CD4-positive, alpha-beta T cell (primary cell): ENCODE measurements at regions not wholly inside any gene's neighbourhood (a gene's known extent, or its start where the extent isn't known, plus 50 kb on each side); places are given as distances from the start of the nearest gene placed in this dataset.

ENCODE experiments used
- ATAC-seq: fragments of 200-7000 bp; cut with Tn5 transposase; one replicate; pipeline ENCODE4 v1.10.0; 2022; ENCODE audit warnings: mild to moderate bottlenecking; ENCODE audit not compliant: poor library complexity
- CTCF ChIA-PET: fragments of 350-600 bp; sonication (Branson Sonifier 250); formaldehyde crosslinking; loops from one replicate; lab custom pipeline; 2021; ENCODE audit warnings: antibody characterized with exemption, inconsistent platforms; lab: Charles Lee
- POLR2A ChIA-PET: fragments of 350-600 bp; sonication (Branson Sonifier 250); formaldehyde crosslinking; loops from one replicate; lab custom pipeline; 2021; ENCODE audit warnings: antibody characterized with exemption, inconsistent platforms; lab: Charles Lee
- DNase-seq, 14 experiments: peaks; one replicate each; pipeline ENCODE4 v3.0.0-alpha.2; 2013 to 2020; ENCODE audit warnings: mixed read lengths in 2 of 14
- H3K27ac ChIP-seq, 2 donors: one replicate each; pipeline versions ENCODE4 v1.5.1 to v1.7.0; 2013; ENCODE audit warnings: low read length in 2 of 2, low read depth in 1 of 2, mild to moderate bottlenecking in 1 of 2
- H3K27me3 ChIP-seq, 2 experiments: 1 replicate in 1 of 2; 2 replicates in 1 of 2; pipeline versions ENCODE4 v1.6.1 to v1.7.0; 2013; ENCODE audit warnings: low read length in 2 of 2, control low read depth in 1 of 2, mild to moderate bottlenecking in 1 of 2, moderate library complexity in 1 of 2; ENCODE audit not compliant: insufficient read depth in 2 of 2, control insufficient read depth in 1 of 2
- H3K36me3 ChIP-seq: one replicate; pipeline ENCODE4 v1.6.1; 2013; ENCODE audit warnings: low read length, control low read depth; ENCODE audit not compliant: insufficient read depth
- H3K4me1 ChIP-seq: one replicate; pipeline ENCODE4 v1.6.1; 2013; ENCODE audit warnings: low read length, control low read depth; ENCODE audit not compliant: insufficient read depth
- H3K4me3 ChIP-seq: one replicate; pipeline ENCODE4 v1.5.1; 2013; ENCODE audit warnings: mild to moderate bottlenecking, low read length, moderate library complexity
- H3K9me3 ChIP-seq, 2 experiments: 1 replicate in 1 of 2; 2 replicates in 1 of 2; pipeline versions ENCODE4 v1.6.1 to v1.7.0; 2013; ENCODE audit warnings: low read length in 2 of 2, mild to moderate bottlenecking in 2 of 2, control low read depth in 1 of 2, moderate library complexity in 1 of 2; ENCODE audit not compliant: control insufficient read depth in 1 of 2, insufficient read depth in 1 of 2
- H3K27ac Mint-ChIP-seq: one replicate; pipeline ENCODE4 v1.8.0; 2020; ENCODE audit warnings: mixed read lengths
- H3K27me3 Mint-ChIP-seq: one replicate; pipeline ENCODE4 v1.8.0; 2021; ENCODE audit warnings: mixed read lengths
- H3K36me3 Mint-ChIP-seq: one replicate; pipeline ENCODE4 v1.8.0; 2021; ENCODE audit warnings: low read depth, mixed read lengths
- H3K4me1 Mint-ChIP-seq: one replicate; pipeline ENCODE4 v1.8.0; 2021; ENCODE audit warnings: low read depth, mixed read lengths
- H3K4me3 Mint-ChIP-seq: one replicate; pipeline ENCODE4 v1.8.0; 2020; ENCODE audit warnings: mild to moderate bottlenecking, mixed read lengths
- H3K9me3 Mint-ChIP-seq: one replicate; pipeline ENCODE4 v1.8.0; 2020; ENCODE audit warnings: mixed read lengths
- CTCF ChIP-seq: fragments of 200-600 bp; IDR thresholded peaks from one replicate; pipeline ENCODE4 v1.8.0; 2022; ENCODE audit warnings: antibody characterized with exemption, mild to moderate bottlenecking
- intact Hi-C, 2 experiments: fragments of 100-400 bp; cut with DNase I in 1 of 2; cut with micrococcal nuclease in 1 of 2; formaldehyde crosslinking; loops; one replicate each; pipeline versions ENCODE4 v1.15.1 to v1.9.0; 2023 to 2025; cut with DNase I, micrococcal nuclease

GRCh38 chr15:92231461-92231860, 162.2 kb upstream of the ST8SIA2 start:
- Histone ChIP-seq H3K27ac (no peak overlapping the region), H3K4me1 (no peaks in the 10 kb centered on the region), H3K9me3 (peaks cover 0 to 6% of the 10 kb centered on the region in 2 experiments), H3K4me3 (no peak overlapping the region), H3K27me3 (peaks cover 9 to 12% of the 10 kb centered on the region in 2 experiments), H3K36me3 (no peaks in the 10 kb centered on the region)
- DNase-seq (no peak), ATAC-seq (no peak)
- CTCF ChIA-PET, result no interaction called here
- H3K27ac Mint-ChIP-seq, result no peak overlapping the region
- H3K36me3 Mint-ChIP-seq, result no peaks in the 10 kb centered on the region
- peaks cover 35% of the 10 kb centered on the region for H3K27me3 Mint-ChIP-seq
- peaks cover 4% of the 10 kb centered on the region for H3K9me3 Mint-ChIP-seq
- H3K4me3 Mint-ChIP-seq, result no peak overlapping the region
- intact Hi-C loops, result no loop called here
- H3K4me1 Mint-ChIP-seq, result no peaks in the 10 kb centered on the region
- POLR2A ChIA-PET, result no interaction called here
- no peak for TF ChIP-seq CTCF

GRCh38 chr15:92232317-92232716, 161.4 kb upstream of the ST8SIA2 start:
- Histone ChIP-seq H3K4me3 (no peak overlapping the region), H3K36me3 (no peaks in the 10 kb centered on the region), H3K9me3 (peaks cover 0 to 6% of the 10 kb centered on the region in 2 experiments), H3K4me1 (no peaks in the 10 kb centered on the region), H3K27ac (no peak overlapping the region), H3K27me3 (peaks cover 9 to 20% of the 10 kb centered on the region in 2 experiments)
- peaks cover 10% of the 10 kb centered on the region for H3K9me3 Mint-ChIP-seq
- H3K27me3 Mint-ChIP-seq, result peaks cover 42% of the 10 kb centered on the region
- TF ChIP-seq CTCF, result no peak
- H3K27ac Mint-ChIP-seq, result no peak overlapping the region
- intact Hi-C loops, result no loop called here
- POLR2A ChIA-PET, result no interaction called here
- ATAC-seq, result no peak
- CTCF ChIA-PET, result no interaction called here
- no peak overlapping the region for H3K4me3 Mint-ChIP-seq
- H3K36me3 Mint-ChIP-seq, result no peaks in the 10 kb centered on the region
- H3K4me1 Mint-ChIP-seq, result no peaks in the 10 kb centered on the region
- no peak for DNase-seq

- Mint-ChIP-seq H3K27ac (no peak overlapping the region), H3K27me3 (peaks cover 42% of the 10 kb centered on the region), H3K4me3 (no peak overlapping the region), H3K4me1 (no peaks in the 10 kb centered on the region), H3K36me3 (no peaks in the 10 kb centered on the region), H3K9me3 (peaks cover 10% of the 10 kb centered on the region)
- Histone ChIP-seq H3K4me3 (no peak overlapping the region), H3K36me3 (no peaks in the 10 kb centered on the region), H3K27ac (no peak overlapping the region), H3K9me3 (peaks cover 0 to 6% of the 10 kb centered on the region in 2 experiments), H3K4me1 (no peaks in the 10 kb centered on the region), H3K27me3 (peaks cover 9 to 20% of the 10 kb centered on the region in 2 experiments)
- ATAC-seq (no peak), DNase-seq (no peak)
- ChIA-PET POLR2A (no interaction called here), CTCF (no interaction called here)
- intact Hi-C loops, result no loop called here
- TF ChIP-seq CTCF, result no peak
Observed at GRCh38 chr15:92232876-92233275, 160.8 kb upstream of the ST8SIA2 start.
